Fibroblast of villous mesenchyme (primary cell): ENCODE measurements at regions not wholly inside any gene's neighbourhood (a gene's known extent, or its start where the extent isn't known, plus 50 kb on each side); places are given as distances from the start of the nearest gene placed in this dataset.
"Not testable (repeated sequence)": the region's sequence is repeated elsewhere in the genome, so short reads cannot be mapped to it uniquely, and the experiment has no call there.

Source experiments
- DNase-seq: peaks from one replicate; pipeline ENCODE4 v3.0.0-alpha.2; 2010; ENCODE audit warnings: low read depth
- H3K4me3 ChIP-seq: 2 replicates; pipeline ENCODE4 v1.5.1; 2011; ENCODE audit warnings: low read depth, mild to moderate bottlenecking, low read length
- TF ChIP-seq, protein P1 (sequence below): IDR thresholded peaks from 2 replicates; pipeline ENCODE4 v1.5.1; 2012; ENCODE audit warnings: low read depth, mild to moderate bottlenecking, low read length; ENCODE audit not compliant: insufficient read depth

DNA sequence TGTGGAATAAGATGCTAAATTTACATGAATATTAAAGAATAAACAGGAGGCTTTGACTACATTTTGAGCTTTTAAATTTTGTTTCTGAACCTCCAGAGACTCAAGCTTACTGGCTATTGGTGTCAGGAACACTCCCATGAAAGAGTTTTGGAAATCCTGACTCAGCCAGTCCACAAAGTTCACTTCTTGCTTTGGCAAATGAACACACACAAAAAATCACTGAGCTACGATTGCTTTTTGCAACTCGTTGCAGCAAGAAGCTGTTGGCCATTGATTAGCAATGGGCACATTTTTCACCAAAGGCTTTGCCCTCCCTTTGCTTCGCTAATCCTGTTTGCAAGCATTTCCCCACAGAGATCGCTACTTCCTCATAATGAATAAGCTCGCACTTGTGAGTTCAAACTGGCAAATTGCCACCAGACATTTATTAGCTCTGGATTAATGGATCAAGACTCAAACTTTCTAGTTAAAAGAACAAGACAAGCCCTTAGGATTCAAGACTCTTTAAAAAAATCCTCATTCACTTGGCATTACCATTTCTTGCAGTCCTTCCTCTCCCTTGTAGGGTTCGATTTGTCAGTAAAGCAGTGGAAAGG lies 343.2 kb upstream of the ONECUT1 start:
- no peak overlapping the region for H3K4me3 ChIP-seq
- TF ChIP-seq, protein P1, sequence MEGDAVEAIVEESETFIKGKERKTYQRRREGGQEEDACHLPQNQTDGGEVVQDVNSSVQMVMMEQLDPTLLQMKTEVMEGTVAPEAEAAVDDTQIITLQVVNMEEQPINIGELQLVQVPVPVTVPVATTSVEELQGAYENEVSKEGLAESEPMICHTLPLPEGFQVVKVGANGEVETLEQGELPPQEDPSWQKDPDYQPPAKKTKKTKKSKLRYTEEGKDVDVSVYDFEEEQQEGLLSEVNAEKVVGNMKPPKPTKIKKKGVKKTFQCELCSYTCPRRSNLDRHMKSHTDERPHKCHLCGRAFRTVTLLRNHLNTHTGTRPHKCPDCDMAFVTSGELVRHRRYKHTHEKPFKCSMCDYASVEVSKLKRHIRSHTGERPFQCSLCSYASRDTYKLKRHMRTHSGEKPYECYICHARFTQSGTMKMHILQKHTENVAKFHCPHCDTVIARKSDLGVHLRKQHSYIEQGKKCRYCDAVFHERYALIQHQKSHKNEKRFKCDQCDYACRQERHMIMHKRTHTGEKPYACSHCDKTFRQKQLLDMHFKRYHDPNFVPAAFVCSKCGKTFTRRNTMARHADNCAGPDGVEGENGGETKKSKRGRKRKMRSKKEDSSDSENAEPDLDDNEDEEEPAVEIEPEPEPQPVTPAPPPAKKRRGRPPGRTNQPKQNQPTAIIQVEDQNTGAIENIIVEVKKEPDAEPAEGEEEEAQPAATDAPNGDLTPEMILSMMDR = no peak
- DNase-seq = no peak

- no peak for DNase-seq
- H3K4me3 ChIP-seq = no peak overlapping the region
- TF ChIP-seq, protein P1 = no peak
Measured at GRCh38 chr15:53130943-53131342, 340.8 kb upstream of the ONECUT1 start.

GRCh38 chr15:53129121-53129904 lies 339.2 kb upstream of the ONECUT1 start:
- no peak for DNase-seq
- TF ChIP-seq, protein P1 = no peak
- H3K4me3 ChIP-seq = no peak overlapping the region

DNA sequence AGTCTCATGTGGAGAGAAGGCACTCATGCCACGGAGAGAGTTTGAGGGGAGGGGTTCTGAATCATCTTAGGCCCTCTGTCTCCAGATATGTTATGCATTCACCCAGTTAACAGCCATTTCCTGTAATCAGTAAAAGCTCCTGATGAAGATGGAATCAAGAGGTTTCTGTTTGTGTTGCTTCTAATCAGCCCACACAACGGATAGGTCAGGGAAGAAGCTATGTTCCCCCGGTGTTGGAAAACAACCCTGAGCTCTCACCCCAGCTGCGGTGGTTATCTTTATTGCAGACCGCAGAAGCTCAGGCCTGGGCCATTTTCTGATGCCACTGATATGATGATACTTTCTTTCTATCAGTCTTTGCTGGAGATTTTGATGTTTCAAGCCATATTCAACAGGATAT lies 338.5 kb upstream of the ONECUT1 start:
- H3K4me3 ChIP-seq = no peak overlapping the region
- no peak for DNase-seq
- TF ChIP-seq, protein P1 = no peak

- DNase-seq = no peak
- TF ChIP-seq, protein P1 = no peak
- no peak overlapping the region for H3K4me3 ChIP-seq
Measured at GRCh38 chr15:53126144-53126543, 336.0 kb upstream of the ONECUT1 start.

DNA sequence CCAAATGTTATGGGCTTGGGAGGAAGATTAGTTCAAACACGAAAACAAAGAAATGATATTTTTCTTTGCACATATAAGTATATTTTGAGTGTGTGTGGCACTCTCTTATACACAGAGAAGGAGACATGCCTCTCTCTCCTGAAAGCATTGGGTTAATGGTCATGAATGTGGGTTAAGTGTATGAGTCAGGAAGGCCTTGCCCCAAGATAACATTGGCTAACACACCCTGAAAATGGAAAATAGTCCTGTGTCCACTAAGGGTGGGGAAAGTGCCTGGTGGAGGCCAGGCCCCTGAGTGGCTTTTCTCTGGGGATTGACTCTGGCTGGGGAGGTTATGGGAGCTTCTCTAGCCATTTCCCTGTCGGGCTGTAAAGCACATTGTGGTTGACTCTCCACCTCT lies 332.7 kb upstream of the ONECUT1 start:
- TF ChIP-seq, protein P1 = no peak
- no peak overlapping the region for H3K4me3 ChIP-seq
- DNase-seq = no peak

DNA sequence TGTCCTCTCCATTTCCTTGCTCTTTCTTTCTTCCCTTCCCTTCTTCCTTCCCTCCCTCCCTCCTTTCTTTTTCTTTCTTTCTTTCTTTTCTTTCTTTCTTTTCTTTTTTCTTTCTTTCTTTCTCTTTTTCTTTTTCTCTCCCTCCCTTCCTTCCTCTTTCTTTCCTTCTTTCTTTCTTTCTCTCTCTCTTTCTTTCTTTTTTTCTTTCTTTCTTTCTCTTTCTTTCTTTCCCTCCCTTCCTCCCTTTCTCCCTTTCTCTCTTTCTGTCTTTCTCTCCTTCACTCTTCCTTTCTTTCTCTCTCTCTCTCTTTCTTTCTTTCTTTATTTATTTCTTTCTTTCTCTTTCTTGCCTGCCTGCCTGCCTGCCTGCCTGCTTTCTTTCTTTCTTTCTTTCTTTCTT lies 326.8 kb upstream of the ONECUT1 start:
- DNase-seq, H3K4me3 ChIP-seq: not testable (repeated sequence)
